GM13977 (cell line): ENCODE measurements at regions not wholly inside any gene's neighbourhood (a gene's known extent, or its start where the extent isn't known, plus 50 kb on each side); places are given as distances from the start of the nearest gene placed in this dataset.

Source experiments
- DNase-seq: peaks from one replicate; pipeline ENCODE4 v3.0.0; 2012; ENCODE audit warnings: low spot score
- CTCF ChIP-seq: IDR thresholded peaks from 2 replicates; pipeline ENCODE4 v1.5.1; 2012; ENCODE audit warnings: mild to moderate bottlenecking, control low read depth; ENCODE audit not compliant: insufficient read depth; ENCODE audit errors: extremely low read depth, missing control alignments
- in situ Hi-C: fragments of 300-500 bp; cut with MboI; formaldehyde crosslinking; loops from one replicate; pipeline ENCODE4 v1.12.0; 2022; ENCODE audit warnings: low sequenced_read_pairs, low pct_unique_long_range_greater_than_20kb, mixed read lengths, inconsistent platforms; ENCODE audit not compliant: unreplicated experiment

GRCh38 chr7:68846811-68847325 lies 751.4 kb upstream of the AUTS2 start:
- no peak for TF ChIP-seq CTCF
- DNase-seq = no peak
- in situ Hi-C loops = no loop called here

GRCh38 chr7:68853254-68853653 lies 745.0 kb upstream of the AUTS2 start:
- in situ Hi-C loops = no loop called here
- DNase-seq = no peak
- no peak for TF ChIP-seq CTCF

GRCh38 chr7:68857571-68857970 lies 740.7 kb upstream of the AUTS2 start:
- in situ Hi-C loops = no loop called here
- DNase-seq = no peak
- no peak for TF ChIP-seq CTCF

GRCh38 chr7:68858497-68858896 lies 739.8 kb upstream of the AUTS2 start:
- DNase-seq = no peak
- in situ Hi-C loops = no loop called here
- no peak for TF ChIP-seq CTCF

GRCh38 chr7:68861171-68861570 lies 737.1 kb upstream of the AUTS2 start:
- TF ChIP-seq CTCF = no peak
- in situ Hi-C loops = no loop called here
- no peak for DNase-seq

GRCh38 chr7:68862261-68862660 lies 736.0 kb upstream of the AUTS2 start:
- in situ Hi-C loops = no loop called here
- no peak for TF ChIP-seq CTCF

GRCh38 chr7:68862736-68863135 lies 735.5 kb upstream of the AUTS2 start:
- no peak for TF ChIP-seq CTCF
- in situ Hi-C loops = no loop called here
- no peak for DNase-seq

More at GRCh38 chr7:68862261-68862660, 736.0 kb upstream of the AUTS2 start:
- DNase-seq = no peak
